OCI-LY1 (cell line): ENCODE measurements at regions not wholly inside any gene's neighbourhood (a gene's known extent, or its start where the extent isn't known, plus 50 kb on each side); places are given as distances from the start of the nearest gene placed in this dataset.

Source experiments
- H2AFZ ChIP-seq: fragments of 200-600 bp; sonication (generic), shearing (Covaris generic); 2 replicates; pipeline ENCODE4 v1.6.0; 2014; ENCODE audit warnings: antibody characterized with exemption, mild to moderate bottlenecking, low read length
- H3F3A ChIP-seq: fragments of 200-600 bp; sonication (generic), shearing (Covaris generic); 2 replicates; pipeline ENCODE4 v1.6.0; 2014; ENCODE audit warnings: mild to moderate bottlenecking, antibody characterized with exemption, low read length, moderate library complexity; ENCODE audit not compliant: insufficient read depth
- H3K27ac ChIP-seq: fragments of 200-600 bp; sonication (generic); 2 replicates; pipeline ENCODE4 v1.5.1; 2014; ENCODE audit warnings: low read length, mixed run types, mild to moderate bottlenecking, low read depth; ENCODE audit not compliant: poor library complexity, severe bottlenecking
- H3K27me3 ChIP-seq: fragments of 200-600 bp; sonication (generic); 2 replicates; pipeline ENCODE4 v1.6.0; 2014; ENCODE audit warnings: antibody characterized with exemption, mild to moderate bottlenecking, low read length, moderate library complexity; ENCODE audit not compliant: insufficient read depth
- H3K36me3 ChIP-seq: fragments of 200-600 bp; sonication (generic); 2 replicates; pipeline ENCODE4 v1.6.1; 2014; ENCODE audit warnings: mild to moderate bottlenecking, antibody characterized with exemption, low read length, moderate library complexity, mixed read lengths; ENCODE audit not compliant: insufficient read depth
- H3K4me1 ChIP-seq: fragments of 200-600 bp; sonication (generic); 2 replicates; pipeline ENCODE4 v1.5.1; 2014; ENCODE audit warnings: mild to moderate bottlenecking, low read length, moderate library complexity; ENCODE audit not compliant: insufficient read depth, severe bottlenecking
- H3K4me2 ChIP-seq: fragments of 200-600 bp; sonication (generic), shearing (Covaris generic); 2 replicates; pipeline ENCODE4 v1.6.1; 2014; ENCODE audit warnings: low read length
- H3K4me3 ChIP-seq: fragments of 200-600 bp; sonication (generic); 2 replicates; pipeline ENCODE4 v1.5.1; 2014; ENCODE audit warnings: low read length, low read depth, mild to moderate bottlenecking, mixed read lengths; ENCODE audit not compliant: poor library complexity, severe bottlenecking
- H3K79me2 ChIP-seq: fragments of 200-600 bp; shearing (Covaris generic); 2 replicates; pipeline ENCODE4 v1.6.1; 2016; ENCODE audit warnings: mixed run types, low read length, mixed read lengths; ENCODE audit not compliant: insufficient read depth
- H3K9ac ChIP-seq: fragments of 200-600 bp; sonication (generic), shearing (Covaris generic); 2 replicates; pipeline ENCODE4 v1.6.1; 2014; ENCODE audit warnings: mild to moderate bottlenecking, low read length, mixed read lengths
- H3K9me2 ChIP-seq: fragments of 200-600 bp; sonication (generic), shearing (Covaris generic); 2 replicates; pipeline ENCODE4 v1.6.1; 2014; ENCODE audit warnings: low read depth, mild to moderate bottlenecking, low read length, mixed read lengths
- H3K9me3 ChIP-seq: fragments of 200-600 bp; shearing (Covaris generic); 2 replicates; pipeline ENCODE4 v1.6.1; 2014; ENCODE audit warnings: low read length, mixed read lengths
- H4K20me1 ChIP-seq: fragments of 200-600 bp; sonication (generic), shearing (Covaris generic); 2 replicates; pipeline ENCODE4 v1.6.0; 2016; ENCODE audit warnings: mild to moderate bottlenecking, low read length; ENCODE audit not compliant: insufficient read depth
- EZH2 ChIP-seq: fragments of 200-600 bp; sonication (generic), shearing (Covaris generic); IDR thresholded peaks from 2 replicates; pipeline ENCODE4 v1.8.0; 2017; ENCODE audit warnings: borderline replicate concordance, mixed run types, mild to moderate bottlenecking, antibody characterized with exemption, low read length, moderate library complexity, mixed read lengths
- TF ChIP-seq, protein P1 (sequence below): fragments of 200-600 bp; sonication (generic), shearing (Covaris generic); IDR thresholded peaks from 2 replicates; pipeline ENCODE4 v1.5.1; 2017; ENCODE audit warnings: mild to moderate bottlenecking, antibody characterized with exemption, low read length, moderate library complexity, mixed read lengths

DNA sequence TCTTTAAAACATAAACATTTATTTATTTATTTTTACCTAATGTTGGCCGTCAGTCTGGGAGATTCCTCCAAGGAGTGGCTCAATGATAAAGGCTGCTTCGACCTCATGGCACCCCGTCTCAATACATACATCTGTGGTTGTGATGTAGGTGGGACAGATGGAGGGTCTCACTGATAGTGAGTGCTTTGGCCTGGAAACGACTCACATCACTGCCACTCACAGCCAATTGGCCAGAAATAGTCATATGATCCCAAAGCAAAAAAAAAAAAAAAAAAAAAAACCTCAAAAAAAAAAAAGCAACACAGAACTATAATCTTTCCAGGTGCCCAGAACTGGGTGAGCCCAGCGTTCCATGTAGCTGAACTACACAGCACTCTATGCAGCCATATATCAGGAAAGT lies 125.4 kb downstream of the PSAT1 start:
- TF ChIP-seq, protein P1, sequence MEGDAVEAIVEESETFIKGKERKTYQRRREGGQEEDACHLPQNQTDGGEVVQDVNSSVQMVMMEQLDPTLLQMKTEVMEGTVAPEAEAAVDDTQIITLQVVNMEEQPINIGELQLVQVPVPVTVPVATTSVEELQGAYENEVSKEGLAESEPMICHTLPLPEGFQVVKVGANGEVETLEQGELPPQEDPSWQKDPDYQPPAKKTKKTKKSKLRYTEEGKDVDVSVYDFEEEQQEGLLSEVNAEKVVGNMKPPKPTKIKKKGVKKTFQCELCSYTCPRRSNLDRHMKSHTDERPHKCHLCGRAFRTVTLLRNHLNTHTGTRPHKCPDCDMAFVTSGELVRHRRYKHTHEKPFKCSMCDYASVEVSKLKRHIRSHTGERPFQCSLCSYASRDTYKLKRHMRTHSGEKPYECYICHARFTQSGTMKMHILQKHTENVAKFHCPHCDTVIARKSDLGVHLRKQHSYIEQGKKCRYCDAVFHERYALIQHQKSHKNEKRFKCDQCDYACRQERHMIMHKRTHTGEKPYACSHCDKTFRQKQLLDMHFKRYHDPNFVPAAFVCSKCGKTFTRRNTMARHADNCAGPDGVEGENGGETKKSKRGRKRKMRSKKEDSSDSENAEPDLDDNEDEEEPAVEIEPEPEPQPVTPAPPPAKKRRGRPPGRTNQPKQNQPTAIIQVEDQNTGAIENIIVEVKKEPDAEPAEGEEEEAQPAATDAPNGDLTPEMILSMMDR, result no peak
- no peak for TF ChIP-seq EZH2
- Histone ChIP-seq H3K9me3 (no peaks in the 10 kb centered on the region), H3K4me2 (no peak overlapping the region), H3K4me1 (no peaks in the 10 kb centered on the region), H3K27ac (no peak overlapping the region), H3K9me2 (no peaks in the 10 kb centered on the region), H3K9ac (no peak overlapping the region), H4K20me1 (no peaks in the 10 kb centered on the region), H3K36me3 (no peaks in the 10 kb centered on the region), H3F3A (no peaks in the 10 kb centered on the region), H3K4me3 (no peak overlapping the region), H2AFZ (no peak overlapping the region), H3K79me2 (no peaks in the 10 kb centered on the region), H3K27me3 (no peaks in the 10 kb centered on the region)

DNA sequence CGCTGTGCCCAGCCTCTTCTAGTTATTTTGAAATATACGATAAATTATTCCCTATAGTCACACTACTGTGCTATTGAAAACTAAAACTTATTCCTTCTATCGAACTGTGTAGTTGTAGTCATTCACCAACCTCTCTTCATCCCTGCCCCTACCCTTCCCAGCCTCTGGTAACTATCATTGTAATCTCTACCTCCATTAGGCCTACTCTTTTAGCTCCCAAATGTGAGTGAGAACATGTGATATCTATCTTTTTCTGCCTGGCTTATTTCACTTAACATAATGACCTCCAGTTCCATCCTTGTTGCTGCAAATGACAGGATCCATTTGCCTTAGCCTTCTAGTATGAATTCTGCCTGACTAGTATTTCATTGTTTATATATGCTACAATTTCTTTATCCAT lies 127.4 kb downstream of the PSAT1 start:
- Histone ChIP-seq H4K20me1 (no peaks in the 10 kb centered on the region), H3K4me2 (no peak overlapping the region), H3K36me3 (no peaks in the 10 kb centered on the region), H3K27me3 (no peaks in the 10 kb centered on the region), H3K9me3 (no peaks in the 10 kb centered on the region), H3K79me2 (no peaks in the 10 kb centered on the region), H3K9me2 (no peaks in the 10 kb centered on the region), H3F3A (no peaks in the 10 kb centered on the region), H3K4me1 (no peaks in the 10 kb centered on the region), H3K27ac (no peak overlapping the region), H3K4me3 (no peak overlapping the region), H3K9ac (no peak overlapping the region), H2AFZ (no peak overlapping the region)
- TF ChIP-seq, protein P1, result no peak

DNA sequence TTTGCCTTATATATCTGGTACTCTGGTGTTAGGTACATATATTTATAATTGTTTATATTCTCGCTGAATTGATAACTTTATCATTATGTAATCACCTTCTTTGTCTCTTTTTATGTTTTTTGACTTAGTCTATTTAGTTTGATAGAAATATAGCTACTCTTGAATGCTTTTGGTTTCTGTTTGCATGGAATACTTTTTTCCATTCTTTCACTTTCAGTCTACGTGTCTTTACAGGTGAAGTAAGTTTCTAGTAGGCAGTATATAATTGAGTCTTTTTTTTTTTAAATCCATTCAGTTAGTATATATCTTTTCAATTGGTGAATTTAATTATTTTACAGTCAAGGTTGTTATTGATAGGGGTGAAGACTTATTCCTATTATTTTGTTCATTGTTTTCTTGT lies 131.7 kb downstream of the PSAT1 start:
- Histone ChIP-seq H3K9me3 (no peaks in the 10 kb centered on the region), H3K9ac (no peak overlapping the region), H3K79me2 (no peaks in the 10 kb centered on the region), H2AFZ (no peak overlapping the region), H3K4me3 (no peak overlapping the region), H3F3A (no peaks in the 10 kb centered on the region), H3K27me3 (no peaks in the 10 kb centered on the region), H3K27ac (no peak overlapping the region), H3K4me1 (no peaks in the 10 kb centered on the region), H3K9me2 (no peaks in the 10 kb centered on the region), H4K20me1 (no peaks in the 10 kb centered on the region), H3K4me2 (no peak overlapping the region), H3K36me3 (no peaks in the 10 kb centered on the region)
- TF ChIP-seq, protein P1, result no peak
- no peak for TF ChIP-seq EZH2
